Calu3 (cell line): ENCODE measurements at regions not wholly inside any gene's neighbourhood (a gene's known extent, or its start where the extent isn't known, plus 50 kb on each side); places are given as distances from the start of the nearest gene placed in this dataset.

Source experiments
- BruUV-seq: library from RNA; stranded (reverse); fragments of 400-500 nt; replicated peaks from 2 replicates; lab custom pipeline; 2021; lab: Mats Ljungman, UMichigan
- CTCF ChIA-PET: fragments of 300-600 bp; sonication (Branson Sonifier 250); formaldehyde crosslinking; loops from one replicate; lab custom pipeline; 2022; ENCODE audit warnings: antibody characterized with exemption; lab: Charles Lee
- DNase-seq: peaks from one replicate; pipeline ENCODE4 v3.0.0; 2022
- H3K27ac Mint-ChIP-seq: one replicate; pipeline ENCODE4 v1.8.0; 2022; ENCODE audit warnings: mixed read lengths; ENCODE audit not compliant: unreplicated experiment
- H3K27me3 Mint-ChIP-seq: one replicate; pipeline ENCODE4 v1.8.0; 2022; ENCODE audit warnings: mixed read lengths; ENCODE audit not compliant: unreplicated experiment
- H3K36me3 Mint-ChIP-seq: one replicate; pipeline ENCODE4 v1.8.0; 2022; ENCODE audit warnings: mild to moderate bottlenecking, moderate library complexity, mixed read lengths; ENCODE audit not compliant: insufficient read depth, unreplicated experiment
- H3K4me1 Mint-ChIP-seq: one replicate; pipeline ENCODE4 v1.8.0; 2022; ENCODE audit warnings: mild to moderate bottlenecking, low read depth, mixed read lengths; ENCODE audit not compliant: unreplicated experiment
- H3K4me3 Mint-ChIP-seq: one replicate; pipeline ENCODE4 v1.8.0; 2022; ENCODE audit warnings: mild to moderate bottlenecking, low read depth, moderate library complexity, mixed read lengths; ENCODE audit not compliant: unreplicated experiment
- H3K9me3 Mint-ChIP-seq: one replicate; pipeline ENCODE4 v1.8.0; 2022; ENCODE audit warnings: low read depth, mixed read lengths; ENCODE audit not compliant: unreplicated experiment
- intact Hi-C: fragments of 100-400 bp; cut with micrococcal nuclease; formaldehyde crosslinking; loops from one replicate; pipeline ENCODE4 v1.10.0; 2022; ENCODE audit not compliant: unreplicated experiment
- TF ChIP-seq, protein P1 (sequence below): fragments of 200-600 bp; IDR thresholded peaks from one replicate; pipeline ENCODE4 v1.8.0; 2022; ENCODE audit warnings: antibody characterized with exemption; ENCODE audit not compliant: unreplicated experiment

DNA sequence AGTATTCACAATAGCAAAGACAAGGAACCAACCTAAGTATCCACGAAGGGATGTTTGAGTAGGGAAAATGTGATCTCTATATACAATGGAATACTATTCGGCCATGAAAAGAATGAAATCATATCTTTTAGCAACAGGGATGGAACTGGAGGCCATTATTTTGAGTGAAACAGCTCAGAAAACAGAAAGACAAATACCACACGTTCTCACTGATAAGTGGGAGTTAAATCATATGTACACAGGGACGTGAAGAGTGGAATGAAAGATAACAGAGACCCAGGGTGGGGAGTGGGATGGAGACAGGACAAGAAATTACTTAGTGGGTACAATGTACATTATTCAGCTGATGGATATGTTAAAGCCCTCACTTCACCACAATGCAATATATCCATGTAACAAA is 1012.7 kb downstream of the TBC1D22A start:
- intact Hi-C loops = no loop called here
- CTCF ChIA-PET = no interaction called here
- DNase-seq = no peak
- H3K36me3 Mint-ChIP-seq = no peaks in the 10 kb centered on the region
- TF ChIP-seq, protein P1, sequence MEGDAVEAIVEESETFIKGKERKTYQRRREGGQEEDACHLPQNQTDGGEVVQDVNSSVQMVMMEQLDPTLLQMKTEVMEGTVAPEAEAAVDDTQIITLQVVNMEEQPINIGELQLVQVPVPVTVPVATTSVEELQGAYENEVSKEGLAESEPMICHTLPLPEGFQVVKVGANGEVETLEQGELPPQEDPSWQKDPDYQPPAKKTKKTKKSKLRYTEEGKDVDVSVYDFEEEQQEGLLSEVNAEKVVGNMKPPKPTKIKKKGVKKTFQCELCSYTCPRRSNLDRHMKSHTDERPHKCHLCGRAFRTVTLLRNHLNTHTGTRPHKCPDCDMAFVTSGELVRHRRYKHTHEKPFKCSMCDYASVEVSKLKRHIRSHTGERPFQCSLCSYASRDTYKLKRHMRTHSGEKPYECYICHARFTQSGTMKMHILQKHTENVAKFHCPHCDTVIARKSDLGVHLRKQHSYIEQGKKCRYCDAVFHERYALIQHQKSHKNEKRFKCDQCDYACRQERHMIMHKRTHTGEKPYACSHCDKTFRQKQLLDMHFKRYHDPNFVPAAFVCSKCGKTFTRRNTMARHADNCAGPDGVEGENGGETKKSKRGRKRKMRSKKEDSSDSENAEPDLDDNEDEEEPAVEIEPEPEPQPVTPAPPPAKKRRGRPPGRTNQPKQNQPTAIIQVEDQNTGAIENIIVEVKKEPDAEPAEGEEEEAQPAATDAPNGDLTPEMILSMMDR = no peak
- no peaks in the 10 kb centered on the region for H3K27me3 Mint-ChIP-seq
- no peak overlapping the region for H3K27ac Mint-ChIP-seq
- H3K9me3 Mint-ChIP-seq = peaks cover 22% of the 10 kb centered on the region
- BruUV-seq = no TSS peak
- no peaks in the 10 kb centered on the region for H3K4me1 Mint-ChIP-seq
- no peak overlapping the region for H3K4me3 Mint-ChIP-seq

DNA sequence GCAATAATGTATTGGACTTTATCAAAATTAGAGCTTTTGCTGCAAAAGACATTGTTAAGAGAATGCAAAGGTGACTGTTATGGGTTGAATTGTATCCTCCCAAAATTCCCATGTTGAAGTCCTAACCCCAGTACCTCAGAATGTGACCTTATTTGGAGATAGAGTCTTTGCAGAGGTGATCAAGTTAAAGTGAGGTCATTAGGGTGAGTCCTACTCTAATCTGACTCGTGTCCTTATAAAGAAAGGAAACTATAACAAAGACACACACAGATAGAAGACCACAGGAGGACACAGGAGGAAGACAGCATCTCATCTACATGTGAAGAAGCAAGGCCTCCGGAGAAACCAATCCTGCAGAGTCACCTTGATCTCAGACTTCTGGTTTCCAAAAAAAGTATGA is 1011.2 kb downstream of the TBC1D22A start:
- no peak overlapping the region for H3K4me3 Mint-ChIP-seq
- no peaks in the 10 kb centered on the region for H3K36me3 Mint-ChIP-seq
- TF ChIP-seq, protein P1 = no peak
- H3K27ac Mint-ChIP-seq = no peak overlapping the region
- CTCF ChIA-PET = no interaction called here
- DNase-seq = no peak
- no peaks in the 10 kb centered on the region for H3K27me3 Mint-ChIP-seq
- BruUV-seq = no TSS peak
- H3K9me3 Mint-ChIP-seq = peaks cover 29% of the 10 kb centered on the region
- H3K4me1 Mint-ChIP-seq = no peaks in the 10 kb centered on the region
- intact Hi-C loops = no loop called here

DNA sequence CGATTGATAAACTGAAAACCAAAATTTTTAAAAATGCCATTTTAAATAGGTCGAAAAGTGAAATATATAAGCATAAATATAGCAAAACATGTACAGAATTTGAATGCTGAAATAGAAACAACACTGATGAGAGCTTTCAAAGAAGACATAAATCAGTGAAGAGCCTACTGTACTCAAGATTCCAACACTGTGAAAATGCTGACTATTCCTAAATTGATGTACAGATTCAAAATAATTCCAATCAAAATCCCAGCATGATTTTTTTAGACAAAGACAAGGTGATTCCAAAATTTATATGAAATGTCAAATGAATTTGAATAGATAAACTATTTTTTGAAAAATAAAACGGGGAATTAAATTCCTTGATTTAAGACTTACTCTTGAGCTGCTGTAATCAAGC is 1010.4 kb downstream of the TBC1D22A start:
- intact Hi-C loops = no loop called here
- Mint-ChIP-seq H3K27ac (no peak overlapping the region), H3K4me3 (no peak overlapping the region), H3K36me3 (no peaks in the 10 kb centered on the region), H3K4me1 (no peaks in the 10 kb centered on the region), H3K27me3 (no peaks in the 10 kb centered on the region), H3K9me3 (peaks cover 31% of the 10 kb centered on the region)
- DNase-seq = no peak
- TF ChIP-seq, protein P1 = no peak
- BruUV-seq = no TSS peak
- CTCF ChIA-PET = no interaction called here

DNA sequence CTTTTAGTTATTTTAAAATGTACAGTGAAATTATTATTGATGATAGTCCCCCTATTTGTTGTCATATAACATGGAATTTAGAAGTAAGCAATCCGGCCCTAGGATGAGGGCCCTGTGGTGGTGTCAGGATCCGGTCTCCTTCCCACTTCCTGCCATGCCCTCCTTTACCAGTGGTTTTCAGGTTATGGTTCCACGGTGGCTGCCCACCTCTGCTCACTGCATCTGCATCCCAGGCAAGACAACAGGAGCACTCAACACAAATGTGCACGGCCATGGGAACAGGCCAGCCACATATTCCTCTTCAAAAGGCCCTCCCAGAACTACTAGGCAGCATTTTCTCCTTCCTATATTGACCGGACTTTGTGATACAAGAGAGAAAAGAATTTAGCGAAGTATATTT is 1007.2 kb downstream of the TBC1D22A start:
- no TSS peak for BruUV-seq
- TF ChIP-seq, protein P1 = no peak
- no peaks in the 10 kb centered on the region for H3K27me3 Mint-ChIP-seq
- H3K4me3 Mint-ChIP-seq = no peak overlapping the region
- peaks cover 31% of the 10 kb centered on the region for H3K9me3 Mint-ChIP-seq
- no peak for DNase-seq
- no peaks in the 10 kb centered on the region for H3K36me3 Mint-ChIP-seq
- H3K27ac Mint-ChIP-seq = no peak overlapping the region
- CTCF ChIA-PET = no interaction called here
- no peaks in the 10 kb centered on the region for H3K4me1 Mint-ChIP-seq
- intact Hi-C loops = no loop called here
